Testis (tissue), 2 donors: ENCODE measurements at regions not wholly inside any gene's neighbourhood (a gene's known extent, or its start where the extent isn't known, plus 50 kb on each side); places are given as distances from the start of the nearest gene placed in this dataset.

Source experiments
- DNase-seq: peaks from one replicate; pipeline ENCODE4 v3.0.0-alpha.2; 2019
- H3K27ac ChIP-seq, 2 donors: fragments of 200-600 bp; sonication (generic); one replicate each; pipeline ENCODE4 v1.5.1; 2019
- H3K27me3 ChIP-seq: fragments of 200-600 bp; sonication (generic); one replicate; pipeline ENCODE4 v1.5.1; 2019
- H3K36me3 ChIP-seq: fragments of 200-600 bp; sonication (generic); one replicate; pipeline ENCODE4 v1.5.1; 2017; ENCODE audit warnings: low read depth; ENCODE audit errors: missing control alignments
- H3K4me1 ChIP-seq: fragments of 200-600 bp; sonication (generic); one replicate; pipeline ENCODE4 v1.5.1; 2019
- H3K4me3 ChIP-seq, 2 donors: fragments of 200-600 bp; sonication (generic); one replicate each; pipeline ENCODE4 v1.5.1; 2017 to 2019
- H3K9me3 ChIP-seq: fragments of 200-600 bp; sonication (generic); one replicate; pipeline ENCODE4 v1.5.1; 2017
- POLR2A ChIP-seq: fragments of 450-650 bp; IDR thresholded peaks from one replicate; pipeline ENCODE4 v1.6.1; 2017; ENCODE audit warnings: antibody characterized with exemption, mild to moderate bottlenecking, moderate library complexity
- WGBS, 2 donors: methylation state at CpG; one replicate each; pipeline ENCODE4 v1.1.5; 2018; 5-methylcytosine and 5-hydroxymethylcytosine counted together
- intact Hi-C: fragments of 100-400 bp; cut with DNase I; formaldehyde crosslinking; loops from one replicate; pipeline ENCODE4 v1.15.1; 2023; ENCODE audit warnings: low total_unique reads
- TF ChIP-seq, protein P1 (sequence below), 3 experiments: fragments of 450-650 bp in 2 of 3; fragments of 200-600 bp in 1 of 3; sonication (generic) in 1 of 3; IDR thresholded peaks; one replicate each; pipeline ENCODE4 v1.5.1; 2016 to 2019; ENCODE audit warnings: antibody characterized with exemption in 3 of 3, mild to moderate bottlenecking in 2 of 3, moderate library complexity in 1 of 3

DNA sequence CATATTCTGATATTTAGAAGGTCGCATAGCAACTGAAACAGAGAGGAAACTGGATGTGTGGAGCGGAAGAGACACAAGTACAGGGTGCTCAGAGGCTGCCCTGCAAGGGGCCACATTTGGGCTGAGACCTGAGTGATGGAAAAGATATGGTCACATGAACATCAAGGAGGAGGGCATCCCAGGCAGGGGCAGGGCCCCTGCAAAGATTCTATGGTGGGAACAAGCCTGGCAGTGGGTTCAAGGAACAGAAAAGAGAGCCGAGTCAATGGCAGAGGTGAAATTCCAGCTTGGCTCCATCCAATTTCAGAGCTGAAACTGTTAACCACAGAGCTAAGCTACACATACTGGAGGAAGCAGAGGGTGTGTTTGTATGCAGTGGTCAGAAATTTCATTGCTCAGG is 227.7 kb downstream of the PRDM2 start:
- intact Hi-C loops = no loop called here
- Histone ChIP-seq H3K4me3 (no peak overlapping the region), H3K27me3 (no peaks in the 10 kb centered on the region), H3K4me1 (no peaks in the 10 kb centered on the region), H3K36me3 (no peaks in the 10 kb centered on the region), H3K9me3 (no peaks in the 10 kb centered on the region), H3K27ac (no peak overlapping the region)
- 87 to 90% methylated on average over 3 of the region's 3 CpGs for whole genome bisulfite sequencing, 2 donors
- TF ChIP-seq, protein P1, sequence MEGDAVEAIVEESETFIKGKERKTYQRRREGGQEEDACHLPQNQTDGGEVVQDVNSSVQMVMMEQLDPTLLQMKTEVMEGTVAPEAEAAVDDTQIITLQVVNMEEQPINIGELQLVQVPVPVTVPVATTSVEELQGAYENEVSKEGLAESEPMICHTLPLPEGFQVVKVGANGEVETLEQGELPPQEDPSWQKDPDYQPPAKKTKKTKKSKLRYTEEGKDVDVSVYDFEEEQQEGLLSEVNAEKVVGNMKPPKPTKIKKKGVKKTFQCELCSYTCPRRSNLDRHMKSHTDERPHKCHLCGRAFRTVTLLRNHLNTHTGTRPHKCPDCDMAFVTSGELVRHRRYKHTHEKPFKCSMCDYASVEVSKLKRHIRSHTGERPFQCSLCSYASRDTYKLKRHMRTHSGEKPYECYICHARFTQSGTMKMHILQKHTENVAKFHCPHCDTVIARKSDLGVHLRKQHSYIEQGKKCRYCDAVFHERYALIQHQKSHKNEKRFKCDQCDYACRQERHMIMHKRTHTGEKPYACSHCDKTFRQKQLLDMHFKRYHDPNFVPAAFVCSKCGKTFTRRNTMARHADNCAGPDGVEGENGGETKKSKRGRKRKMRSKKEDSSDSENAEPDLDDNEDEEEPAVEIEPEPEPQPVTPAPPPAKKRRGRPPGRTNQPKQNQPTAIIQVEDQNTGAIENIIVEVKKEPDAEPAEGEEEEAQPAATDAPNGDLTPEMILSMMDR (IDR thresholded peaks at IDR 0.05) = no peak
- TF ChIP-seq POLR2A = no peak
- no peak for DNase-seq

DNA sequence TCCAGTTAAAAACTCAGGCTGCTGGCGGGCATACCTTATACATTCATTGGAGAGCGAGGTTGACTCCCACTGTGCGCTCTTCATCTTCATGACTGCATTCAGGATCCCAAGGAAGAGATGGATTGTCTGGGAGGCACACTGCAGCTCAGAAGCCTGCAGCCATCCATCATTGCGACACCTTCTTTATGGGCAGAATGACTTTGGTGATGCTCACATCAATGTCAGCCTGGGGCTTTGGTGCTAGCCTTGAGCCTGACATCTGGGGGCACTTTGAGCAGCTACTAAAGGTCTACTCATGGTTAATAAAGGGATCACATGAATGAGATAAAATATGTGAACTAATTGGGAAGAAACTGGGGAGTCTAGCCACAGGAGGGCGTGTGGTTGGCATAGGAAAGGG is 229.3 kb downstream of the PRDM2 start:
- no peaks in the 10 kb centered on the region for H3K36me3 ChIP-seq
- no peak for TF ChIP-seq POLR2A
- TF ChIP-seq, protein P1 (IDR thresholded peaks at IDR 0.05) = no peak
- no peak overlapping the region for H3K4me3 ChIP-seq
- intact Hi-C loops = no loop called here
- H3K4me1 ChIP-seq = no peaks in the 10 kb centered on the region
- WGBS, 2 donors = 71 to 92% methylated on average over 5 of the region's 5 CpGs
- H3K27me3 ChIP-seq = no peaks in the 10 kb centered on the region
- H3K27ac ChIP-seq = no peak overlapping the region
- DNase-seq = no peak
- H3K9me3 ChIP-seq = no peaks in the 10 kb centered on the region

DNA sequence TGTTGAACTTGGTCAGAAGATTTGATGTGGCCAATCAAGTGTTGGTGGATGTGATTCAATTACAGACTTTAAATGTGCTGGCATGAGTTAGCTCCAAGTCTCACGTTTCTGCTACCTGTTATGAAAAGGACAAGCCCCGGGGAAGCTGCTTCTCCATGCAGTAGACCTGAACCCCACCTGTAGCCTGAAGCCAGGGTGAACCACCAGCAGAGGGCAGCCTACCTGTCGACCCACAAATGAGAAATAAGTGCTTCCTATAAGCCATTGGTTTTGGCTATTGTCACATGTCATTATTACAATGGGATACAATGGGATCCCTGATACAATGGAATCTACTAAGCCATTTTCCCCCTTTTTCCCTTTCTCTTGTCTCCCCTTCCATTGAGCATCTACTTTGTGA is 230.2 kb downstream of the PRDM2 start:
- DNase-seq = no peak
- H3K27ac ChIP-seq = no peak overlapping the region
- 65 to 78% methylated on average over 3 of the region's 3 CpGs for WGBS, 2 donors
- no peaks in the 10 kb centered on the region for H3K27me3 ChIP-seq
- no peak overlapping the region for H3K4me3 ChIP-seq
- H3K36me3 ChIP-seq = no peaks in the 10 kb centered on the region
- intact Hi-C loops = no loop called here
- TF ChIP-seq POLR2A = no peak
- TF ChIP-seq, protein P1 (IDR thresholded peaks at IDR 0.05) = no peak
- H3K4me1 ChIP-seq = no peaks in the 10 kb centered on the region
- no peaks in the 10 kb centered on the region for H3K9me3 ChIP-seq

DNA sequence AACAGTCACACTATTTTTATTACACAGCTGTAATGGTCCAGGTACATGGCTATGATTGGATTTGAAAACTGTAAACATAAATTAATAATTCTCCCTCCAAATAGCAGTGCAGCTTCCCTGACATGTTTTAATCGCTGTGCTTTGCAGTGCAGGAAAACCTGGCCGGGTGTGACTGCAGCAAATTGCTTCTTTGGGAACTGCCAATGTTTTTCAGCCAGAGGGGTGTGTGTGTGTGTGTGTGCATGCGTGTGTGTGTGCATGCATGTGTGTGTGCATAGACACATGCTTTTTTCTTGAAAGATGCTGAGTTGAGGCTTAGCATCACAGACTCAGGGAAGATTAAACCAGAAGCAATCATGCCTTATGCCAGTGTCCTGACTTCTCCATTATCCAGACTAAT is 231.2 kb downstream of the PRDM2 start:
- H3K9me3 ChIP-seq = no peaks in the 10 kb centered on the region
- TF ChIP-seq, protein P1 (IDR thresholded peaks at IDR 0.05) = no peak
- no peak for TF ChIP-seq POLR2A
- WGBS, 2 donors = 49 to 60% methylated on average over 3 of the region's 3 CpGs
- H3K27me3 ChIP-seq = no peaks in the 10 kb centered on the region
- no peak overlapping the region for H3K27ac ChIP-seq
- no peak for DNase-seq
- intact Hi-C loops = no loop called here
- H3K4me3 ChIP-seq = no peak overlapping the region
- no peaks in the 10 kb centered on the region for H3K4me1 ChIP-seq
- no peaks in the 10 kb centered on the region for H3K36me3 ChIP-seq

DNA sequence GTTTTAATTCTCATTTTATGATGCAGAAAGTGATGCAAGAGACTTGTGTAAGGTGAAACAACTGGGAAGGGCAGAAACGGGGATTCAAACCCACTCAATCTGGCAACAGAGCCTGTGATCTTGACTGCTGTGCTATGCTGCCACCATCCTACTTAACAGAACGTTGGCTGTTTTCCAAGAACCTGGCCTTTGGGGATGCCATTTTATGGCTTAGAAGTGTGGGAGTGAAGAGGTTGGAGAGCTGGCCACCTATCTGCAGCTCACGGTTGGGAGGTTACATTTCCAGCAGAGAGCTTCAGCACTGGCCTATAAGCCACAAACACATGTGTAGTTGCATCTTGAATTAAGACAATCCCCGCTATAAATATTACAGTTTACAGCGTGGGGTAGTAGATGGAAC is 235.3 kb downstream of the PRDM2 start:
- Histone ChIP-seq H3K27me3 (no peaks in the 10 kb centered on the region), H3K4me3 (no peak overlapping the region), H3K9me3 (no peaks in the 10 kb centered on the region), H3K36me3 (no peaks in the 10 kb centered on the region), H3K27ac (no peak overlapping the region), H3K4me1 (no peaks in the 10 kb centered on the region)
- TF ChIP-seq, protein P1 (IDR thresholded peaks at IDR 0.05) = no peak
- no peak for TF ChIP-seq POLR2A
- 67 to 68% methylated on average over 5 of the region's 5 CpGs for WGBS, 2 donors
- DNase-seq = no peak
- intact Hi-C loops = no loop called here
